Eye (tissue), 1 donor: ENCODE measurements at regions not wholly inside any gene's neighbourhood (a gene's known extent, or its start where the extent isn't known, plus 50 kb on each side); places are given as distances from the start of the nearest gene placed in this dataset.
"Not testable (repeated sequence)": the region's sequence is repeated elsewhere in the genome, so short reads cannot be mapped to it uniquely, and the experiment has no call there.

Experiments
- DNase-seq: peaks from one replicate; pipeline ENCODE4 v3.0.0-alpha.2; 2015

GRCh38 chr1:30525971-30526651 lies 197.3 kb downstream of the MATN1 start:
- no peak for DNase-seq

- DNase-seq: no peak
These were observed 197.8 kb downstream of the MATN1 start for GRCh38 chr1:30525631-30525970.

GRCh38 chr1:30524840-30525617 lies 198.4 kb downstream of the MATN1 start:
- DNase-seq: no peak

- not testable (repeated sequence) for DNase-seq
These were observed 199.3 kb downstream of the MATN1 start for GRCh38 chr1:30524025-30524555.

GRCh38 chr1:30523055-30524020 lies 200.0 kb downstream of the MATN1 start:
- no peak for DNase-seq

- no peak for DNase-seq
These were observed 201.1 kb downstream of the MATN1 start for GRCh38 chr1:30522031-30523004.

GRCh38 chr1:30521261-30521865 lies 202.0 kb downstream of the MATN1 start:
- no peak for DNase-seq

- DNase-seq: no peak
These were observed 202.9 kb downstream of the MATN1 start for GRCh38 chr1:30520476-30520875.

GRCh38 chr1:30519201-30519763 lies 204.1 kb downstream of the MATN1 start:
- no peak for DNase-seq

GRCh38 chr1:30518696-30519095 lies 204.7 kb downstream of the MATN1 start:
- DNase-seq: no peak

- DNase-seq: no peak
These were observed 205.2 kb downstream of the MATN1 start for GRCh38 chr1:30518186-30518585.

GRCh38 chr1:30517666-30518065 lies 205.7 kb downstream of the MATN1 start:
- not testable (repeated sequence) for DNase-seq

GRCh38 chr1:30517241-30517640 lies 206.1 kb downstream of the MATN1 start:
- not testable (repeated sequence) for DNase-seq

- no peak for DNase-seq
These were observed 206.9 kb downstream of the MATN1 start for GRCh38 chr1:30516485-30516858.

GRCh38 chr1:30515755-30516484 lies 207.5 kb downstream of the MATN1 start:
- no peak for DNase-seq

- no peak for DNase-seq
These were observed 208.4 kb downstream of the MATN1 start for GRCh38 chr1:30514945-30515344.

- no peak for DNase-seq
These were observed 209.2 kb downstream of the MATN1 start for GRCh38 chr1:30514137-30514654.

- DNase-seq: no peak
These were observed 209.8 kb downstream of the MATN1 start for GRCh38 chr1:30513396-30514136.

- no peak for DNase-seq
These were observed 210.5 kb downstream of the MATN1 start for GRCh38 chr1:30512914-30513265.
